Colonic mucosa (tissue), 4 donors: ENCODE measurements at regions not wholly inside any gene's neighbourhood (a gene's known extent, or its start where the extent isn't known, plus 50 kb on each side); places are given as distances from the start of the nearest gene placed in this dataset.

Source experiments
- DNase-seq: peaks from one replicate; pipeline ENCODE4 v3.0.0-alpha.2; 2020
- H3K27ac ChIP-seq: fragments of 200-600 bp; one replicate; pipeline ENCODE4 v1.8.0; 2021
- H3K27me3 ChIP-seq: fragments of 200-600 bp; one replicate; pipeline ENCODE4 v1.8.0; 2021
- H3K36me3 ChIP-seq: fragments of 200-600 bp; one replicate; pipeline ENCODE4 v1.8.0; 2021
- H3K4me1 ChIP-seq: fragments of 200-600 bp; one replicate; pipeline ENCODE4 v1.8.0; 2021; ENCODE audit warnings: mild to moderate bottlenecking
- H3K4me3 ChIP-seq: fragments of 200-600 bp; one replicate; pipeline ENCODE4 v1.8.0; 2021
- H3K9ac ChIP-seq, 2 donors: one replicate each; pipeline ENCODE4 v1.7.0; 2013; ENCODE audit warnings: control low read depth in 2 of 2, low read depth in 2 of 2, low read length in 2 of 2
- H3K9me3 ChIP-seq: fragments of 200-600 bp; one replicate; pipeline ENCODE4 v1.8.0; 2021
- CTCF ChIP-seq: fragments of 200-600 bp; IDR thresholded peaks from one replicate; pipeline ENCODE4 v1.8.0; 2022; ENCODE audit warnings: antibody characterized with exemption, mild to moderate bottlenecking
- intact Hi-C: fragments of 100-400 bp; cut with DNase I; formaldehyde crosslinking; loops from one replicate; pipeline ENCODE4 v1.14.1; 2022
- donor health status: healthy.
- donor health status: DM: no; HTN: no; CAD: no.
- donor health status: DM: no; HTN: no; CAD: no.

GRCh38 chr10:2972216-2972615 lies 95.1 kb upstream of the PFKP start:
- H3K27ac ChIP-seq = no peak overlapping the region
- no peaks in the 10 kb centered on the region for H3K4me1 ChIP-seq
- H3K9ac ChIP-seq = no peak overlapping the region
- intact Hi-C loops = loop anchor here (10.0 kb wide), 1 partner anchor 137 kb away; no protein-coding TSS in a partner anchor
- no peaks in the 10 kb centered on the region for H3K9me3 ChIP-seq
- H3K4me3 ChIP-seq = no peak overlapping the region
- DNase-seq = no peak
- no peaks in the 10 kb centered on the region for H3K36me3 ChIP-seq
- no peaks in the 10 kb centered on the region for H3K27me3 ChIP-seq
- no peak for TF ChIP-seq CTCF

DNA sequence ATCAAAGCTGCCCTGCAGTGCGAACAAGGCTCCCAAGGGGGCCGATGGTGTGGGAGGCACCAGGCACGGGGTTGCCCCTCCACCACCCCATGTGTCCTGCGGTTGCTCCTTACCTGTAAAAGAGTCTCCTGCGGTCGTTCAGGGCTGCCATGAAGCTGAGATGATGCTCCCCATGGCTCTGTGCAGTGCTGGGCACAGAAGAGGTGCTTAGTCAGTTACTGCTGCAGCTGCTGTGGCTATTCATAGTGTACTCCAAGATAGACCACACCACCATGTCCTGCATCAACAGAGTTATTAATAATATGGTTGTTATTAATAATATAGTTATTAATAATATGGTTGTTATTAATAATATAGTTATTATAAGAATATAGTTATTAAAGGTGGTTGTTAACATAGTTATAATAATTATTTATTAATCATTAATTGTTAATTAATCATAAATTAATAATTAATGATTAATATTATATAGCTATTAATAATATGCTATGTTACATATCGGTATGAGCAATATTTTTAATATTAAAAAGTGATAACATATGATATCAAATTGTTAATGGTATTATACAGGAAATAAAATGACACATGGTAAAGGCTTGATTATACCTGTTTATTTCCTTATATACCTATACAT lies 97.0 kb upstream of the PFKP start:
- Histone ChIP-seq H3K4me1 (no peaks in the 10 kb centered on the region), H3K36me3 (no peaks in the 10 kb centered on the region), H3K27me3 (no peaks in the 10 kb centered on the region), H3K9ac (no peak overlapping the region), H3K9me3 (no peaks in the 10 kb centered on the region), H3K27ac (no peak overlapping the region), H3K4me3 (no peak overlapping the region)
- intact Hi-C loops = loop anchor here (10.0 kb wide), 1 partner anchor 136 kb away; no protein-coding TSS in a partner anchor
- no peak for DNase-seq
- TF ChIP-seq CTCF = no peak

- Histone ChIP-seq H3K27me3 (no peaks in the 10 kb centered on the region), H3K27ac (no peak overlapping the region), H3K36me3 (no peaks in the 10 kb centered on the region), H3K9me3 (no peaks in the 10 kb centered on the region), H3K9ac (no peak overlapping the region), H3K4me1 (no peaks in the 10 kb centered on the region), H3K4me3 (no peak overlapping the region)
- no peak for DNase-seq
- no peak for TF ChIP-seq CTCF
- intact Hi-C loops = no loop called here
Measured at GRCh38 chr10:2968401-2969058, 98.8 kb upstream of the PFKP start.

DNA sequence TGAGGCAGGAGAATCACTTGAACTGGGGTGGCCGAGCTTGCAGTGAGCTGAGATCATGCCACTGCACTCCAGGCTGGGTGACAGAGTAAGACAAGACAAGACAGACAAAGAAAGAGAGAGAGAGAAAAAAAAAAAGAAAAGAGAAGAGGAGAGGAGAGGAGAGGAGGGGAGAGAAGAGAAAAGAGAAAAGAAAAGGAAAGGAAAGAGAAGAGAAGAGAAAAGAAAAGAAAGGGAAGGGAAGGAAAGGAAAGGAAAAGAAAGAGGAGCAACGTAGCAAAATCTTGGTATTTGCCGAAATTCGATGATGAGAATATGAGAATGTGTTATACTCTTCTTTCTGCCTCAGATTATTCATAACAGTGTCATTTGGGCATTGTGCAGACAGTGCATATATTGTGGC lies 101.2 kb upstream of the PFKP start:
- H3K9me3 ChIP-seq = no peaks in the 10 kb centered on the region
- TF ChIP-seq CTCF = no peak
- no peaks in the 10 kb centered on the region for H3K36me3 ChIP-seq
- intact Hi-C loops = no loop called here
- H3K4me3 ChIP-seq = no peak overlapping the region
- no peak overlapping the region for H3K9ac ChIP-seq
- no peak overlapping the region for H3K27ac ChIP-seq
- no peak for DNase-seq
- H3K27me3 ChIP-seq = no peaks in the 10 kb centered on the region
- H3K4me1 ChIP-seq = no peaks in the 10 kb centered on the region

- Histone ChIP-seq H3K27ac (no peak overlapping the region), H3K4me3 (no peak overlapping the region)
Measured at GRCh38 chr10:2964632-2965296, 102.6 kb upstream of the PFKP start.

More at GRCh38 chr10:2964632-2965296, 102.6 kb upstream of the PFKP start:
- Histone ChIP-seq H3K9me3 (no peaks in the 10 kb centered on the region), H3K9ac (no peak overlapping the region), H3K36me3 (no peaks in the 10 kb centered on the region), H3K4me1 (no peaks in the 10 kb centered on the region), H3K27me3 (no peaks in the 10 kb centered on the region)
- DNase-seq = no peak
- intact Hi-C loops = no loop called here
- TF ChIP-seq CTCF = no peak
